22Rv1 (cell line): ENCODE measurements at regions not wholly inside any gene's neighbourhood (a gene's known extent, or its start where the extent isn't known, plus 50 kb on each side); places are given as distances from the start of the nearest gene placed in this dataset.

ENCODE experiments used
- ZFX ChIP-seq: fragments of 450-650 bp; IDR thresholded peaks from 2 replicates; pipeline ENCODE4 v1.6.1; 2017; ENCODE audit warnings: antibody characterized with exemption, borderline replicate concordance
- TF ChIP-seq, protein P1 (sequence below): fragments of 450-650 bp; IDR thresholded peaks from 2 replicates; pipeline ENCODE4 v1.5.1; 2017; ENCODE audit warnings: mild to moderate bottlenecking

- TF ChIP-seq, protein P1, sequence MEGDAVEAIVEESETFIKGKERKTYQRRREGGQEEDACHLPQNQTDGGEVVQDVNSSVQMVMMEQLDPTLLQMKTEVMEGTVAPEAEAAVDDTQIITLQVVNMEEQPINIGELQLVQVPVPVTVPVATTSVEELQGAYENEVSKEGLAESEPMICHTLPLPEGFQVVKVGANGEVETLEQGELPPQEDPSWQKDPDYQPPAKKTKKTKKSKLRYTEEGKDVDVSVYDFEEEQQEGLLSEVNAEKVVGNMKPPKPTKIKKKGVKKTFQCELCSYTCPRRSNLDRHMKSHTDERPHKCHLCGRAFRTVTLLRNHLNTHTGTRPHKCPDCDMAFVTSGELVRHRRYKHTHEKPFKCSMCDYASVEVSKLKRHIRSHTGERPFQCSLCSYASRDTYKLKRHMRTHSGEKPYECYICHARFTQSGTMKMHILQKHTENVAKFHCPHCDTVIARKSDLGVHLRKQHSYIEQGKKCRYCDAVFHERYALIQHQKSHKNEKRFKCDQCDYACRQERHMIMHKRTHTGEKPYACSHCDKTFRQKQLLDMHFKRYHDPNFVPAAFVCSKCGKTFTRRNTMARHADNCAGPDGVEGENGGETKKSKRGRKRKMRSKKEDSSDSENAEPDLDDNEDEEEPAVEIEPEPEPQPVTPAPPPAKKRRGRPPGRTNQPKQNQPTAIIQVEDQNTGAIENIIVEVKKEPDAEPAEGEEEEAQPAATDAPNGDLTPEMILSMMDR, result no peak
- no peak for TF ChIP-seq ZFX
These were observed 107.4 kb upstream of the SLC6A6 start for GRCh38 chr3:14295037-14295436.
